K562 (cell line): ENCODE measurements at regions not wholly inside any gene's neighbourhood (a gene's known extent, or its start where the extent isn't known, plus 50 kb on each side); places are given as distances from the start of the nearest gene placed in this dataset.
"Not testable (repeated sequence)": the region's sequence is repeated elsewhere in the genome, so short reads cannot be mapped to it uniquely, and the experiment has no call there.

ENCODE experiments used
- ATAC-seq: fragments of 200-7000 bp; cut with Tn5 transposase; 3 replicates; pipeline ENCODE4 v1.9.1; 2020; ENCODE audit warnings: moderate library complexity
- BruUV-seq: library from RNA; stranded (reverse); fragments of 400-500 nt; replicated peaks from 2 replicates; lab custom pipeline; 2021; lab: Mats Ljungman, UMichigan
- CTCF ChIA-PET: fragments of 300-600 bp; formaldehyde crosslinking; extraction: SDS; loops from one replicate; lab custom pipeline; 2021; ENCODE audit warnings: low intra/inter-chr PET ratio; lab: Yijun Ruan, JAX
- POLR2A ChIA-PET: fragments of 300-600, 350-650 bp; sonication (Branson Sonifier 250); formaldehyde crosslinking; extraction: SDS; loops from one replicate; lab custom pipeline; 2021; ENCODE audit warnings: antibody characterized with exemption, inconsistent platforms; lab: Yijun Ruan, JAX
- DNase-seq, 4 experiments: peaks; one replicate each; pipeline versions ENCODE4 v3.0.0 to v3.0.0-alpha.2; 2011 to 2018; ENCODE audit warnings: low spot score in 3 of 4, mixed read lengths in 3 of 4; ENCODE audit errors: extremely low read depth in 1 of 4
- FAIRE-seq: peaks from 2 replicates; lab custom pipeline; 2011; peaks lifted over from hg19 to GRCh38; lab: Jason Lieb, UNC
- H2AFZ ChIP-seq: 2 replicates; pipeline ENCODE4 v1.6.0; 2011; ENCODE audit warnings: low read depth, low read length, control low read depth, inconsistent platforms
- H3K27ac ChIP-seq: fragments of 200-600 bp; 3 replicates; pipeline ENCODE4 v1.8.0; 2011; ENCODE audit warnings: low read depth, mild to moderate bottlenecking, control low read depth, inconsistent platforms, low read length, moderate library complexity, mixed read lengths; ENCODE audit errors: extremely low read depth
- H3K27me3 ChIP-seq, 2 experiments: fragments of 300-600 bp in 1 of 2; 2 replicates in 1 of 2; 3 replicates in 1 of 2; pipeline versions ENCODE4 v1.6.0 to v1.8.0; 2011; ENCODE audit warnings: inconsistent platforms in 2 of 2, low read length in 2 of 2, mild to moderate bottlenecking in 1 of 2, mixed read lengths in 1 of 2, moderate library complexity in 1 of 2; ENCODE audit not compliant: control insufficient read depth in 2 of 2, insufficient read depth in 2 of 2
- H3K36me3 ChIP-seq: fragments of 300-600 bp; 3 replicates; pipeline ENCODE4 v1.8.0; 2011; ENCODE audit warnings: mild to moderate bottlenecking, low read length, inconsistent platforms; ENCODE audit not compliant: control insufficient read depth, insufficient read depth
- H3K4me1 ChIP-seq, 2 experiments: fragments of 200-600 bp in 1 of 2; replicated peaks in 1 of 2; 2 replicates in 1 of 2; 3 replicates in 1 of 2; pipeline versions ENCODE4 v1.5.1 to v1.8.0; 2011; ENCODE audit warnings: inconsistent platforms in 2 of 2, low read length in 2 of 2, mild to moderate bottlenecking in 1 of 2, mixed read lengths in 1 of 2, moderate library complexity in 1 of 2; ENCODE audit not compliant: control insufficient read depth in 2 of 2, insufficient read depth in 2 of 2
- H3K4me2 ChIP-seq: 2 replicates; pipeline ENCODE4 v1.6.1; 2011; ENCODE audit warnings: low read length, control low read depth, inconsistent platforms, mixed read lengths; ENCODE audit not compliant: insufficient read depth
- H3K4me3 ChIP-seq: fragments of 200-600 bp; sonication (generic), shearing (Covaris generic); 2 replicates; pipeline ENCODE4 v1.5.1; 2016; ENCODE audit warnings: control low read depth, inconsistent platforms
- H3K79me2 ChIP-seq: fragments of 200-600 bp; 3 replicates; pipeline ENCODE4 v1.8.0; 2011; ENCODE audit warnings: low read length, inconsistent platforms; ENCODE audit not compliant: control insufficient read depth, insufficient read depth
- H3K9ac ChIP-seq, 2 experiments: 2 replicates each; pipeline versions ENCODE4 v1.6.0 to v1.6.1; 2011; ENCODE audit warnings: low read depth in 2 of 2, low read length in 2 of 2, control low read depth in 1 of 2, inconsistent platforms in 1 of 2, mild to moderate bottlenecking in 1 of 2, mixed read lengths in 1 of 2; ENCODE audit not compliant: insufficient read depth in 1 of 2
- H3K9me1 ChIP-seq: one replicate; pipeline ENCODE4 v1.6.0; 2011; ENCODE audit warnings: inconsistent platforms, mild to moderate bottlenecking, low read length, moderate library complexity; ENCODE audit not compliant: control insufficient read depth, insufficient read depth
- H3K9me3 ChIP-seq: replicated peaks from 2 replicates; pipeline ENCODE4 v1.5.1; 2011; ENCODE audit warnings: low read depth, low read length, inconsistent platforms; ENCODE audit not compliant: control insufficient read depth, insufficient read depth
- H4K20me1 ChIP-seq: replicated peaks from 2 replicates; pipeline ENCODE4 v1.6.1; 2011; ENCODE audit warnings: low read length, inconsistent platforms, mixed read lengths; ENCODE audit not compliant: control insufficient read depth, insufficient read depth
- ILF3 ChIP-seq: fragments of 450-650 bp; IDR thresholded peaks from 2 replicates; pipeline ENCODE4 v1.6.1; 2018; ENCODE audit warnings: antibody characterized with exemption, mild to moderate bottlenecking, moderate library complexity, borderline replicate concordance
- ZNF263 ChIP-seq: sonication (generic); formaldehyde crosslinking; IDR thresholded peaks from 2 replicates; pipeline ENCODE4 v1.8.0; 2022; ENCODE audit warnings: mild to moderate bottlenecking, missing genetic modification reagents, borderline replicate concordance
- WGBS: fragments of 100-300 bp; shearing (Covaris generic); methylation state at CpG from one replicate; pipeline ENCODE4 v1.1.6; 2016; ENCODE audit warnings: low coverage, mixed read lengths; ENCODE audit not compliant: insufficient coverage; ENCODE audit errors: missing lambda C conversion rate; 5-methylcytosine and 5-hydroxymethylcytosine counted together
- in situ Hi-C: fragments of 300-500 bp; cut with MboI; formaldehyde crosslinking; loops from 4 replicates; pipeline ENCODE4 v1.15.0; 2018; ENCODE audit warnings: inconsistent platforms, mixed read lengths
- intact Hi-C: fragments of 100-400 bp; cut with micrococcal nuclease; formaldehyde crosslinking; loops from 2 replicates; pipeline ENCODE4 v1.14.2; 2022

DNA sequence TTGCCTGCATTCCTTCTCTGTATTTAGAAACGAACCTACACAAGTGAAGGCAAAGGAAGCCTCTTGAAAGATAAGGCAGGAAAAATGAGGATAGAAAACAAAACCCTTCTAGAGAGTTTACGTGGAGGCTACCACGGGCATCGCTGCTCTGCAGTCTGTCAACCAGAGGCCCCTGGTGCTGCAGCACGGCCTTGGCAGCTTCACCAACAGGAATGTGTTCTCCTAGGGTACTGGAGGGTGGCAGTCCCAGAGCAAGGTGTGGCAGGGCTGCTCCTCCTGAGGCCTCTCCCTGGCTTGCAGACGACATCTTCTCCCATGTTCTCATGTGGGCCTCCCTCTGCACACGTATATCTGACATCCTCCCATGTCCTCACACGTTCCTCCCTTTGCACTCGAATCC is 57.6 kb upstream of the SAMD11 start:
- no peaks in the 10 kb centered on the region for H3K36me3 ChIP-seq
- FAIRE-seq (no peak), DNase-seq (no peak), ATAC-seq (no peak)
- intact Hi-C loops (no loop called here), in situ Hi-C loops (no loop called here)
- no peaks in the 10 kb centered on the region for H3K9me1 ChIP-seq
- no peaks in the 10 kb centered on the region for H3K9me3 ChIP-seq
- under 1% methylated on average over 9 of the region's 9 CpGs for WGBS
- ChIA-PET POLR2A (no interaction called here), CTCF (no interaction called here)
- no peaks in the 10 kb centered on the region for H4K20me1 ChIP-seq
- H3K79me2 ChIP-seq: no peaks in the 10 kb centered on the region
- TF ChIP-seq ILF3 (no peak), ZNF263 (CRISPR knock-in tag) (0 out of 2 replicates have a peak, but pooled peaks have one; percentile 77)
- no peak overlapping the region for H3K27ac ChIP-seq
- no peak overlapping the region for H3K4me2 ChIP-seq
- peaks cover 0 to 7% of the 10 kb centered on the region in 2 experiments; a peak in 3 of 5 replicates for H3K4me1 ChIP-seq
- H2AFZ ChIP-seq: no peak overlapping the region
- no peak overlapping the region for H3K4me3 ChIP-seq
- BruUV-seq: no TSS peak
- H3K27me3 ChIP-seq: peaks cover 19 to 49% of the 10 kb centered on the region in 2 experiments; a peak in 4 of 5 replicates
- peak overlapping the region in 1 of 2 experiments; percentile 28; a peak in 1 of 4 replicates for H3K9ac ChIP-seq

GRCh38 chr1:866631-867299 is 57.0 kb upstream of the SAMD11 start:
- H3K27ac ChIP-seq, CTCF ChIA-PET, H3K9me3 ChIP-seq, DNase-seq, H3K79me2 ChIP-seq, H3K9ac ChIP-seq, H4K20me1 ChIP-seq, in situ Hi-C loops, H3K36me3 ChIP-seq, H2AFZ ChIP-seq, POLR2A ChIA-PET, H3K4me1 ChIP-seq, H3K4me2 ChIP-seq, H3K9me1 ChIP-seq, FAIRE-seq, intact Hi-C loops, H3K4me3 ChIP-seq, BruUV-seq, ATAC-seq: not testable (repeated sequence)
- WGBS: 1% methylated on average over 30 of the region's 33 CpGs
- peak; percentile 93 for TF ChIP-seq ZNF263 (CRISPR knock-in tag)
- H3K27me3 ChIP-seq: peaks cover 19 to 48% of the 10 kb centered on the region in 2 experiments; a peak in 4 of 5 replicates

GRCh38 chr1:867550-867949 is 56.2 kb upstream of the SAMD11 start:
- 1% methylated on average over 4 of the region's 4 CpGs for WGBS
- H3K9me3 ChIP-seq, H3K9ac ChIP-seq, H3K36me3 ChIP-seq, H3K4me3 ChIP-seq, CTCF ChIA-PET, H3K27ac ChIP-seq, intact Hi-C loops, DNase-seq, POLR2A ChIA-PET, H4K20me1 ChIP-seq, H3K9me1 ChIP-seq, ATAC-seq, in situ Hi-C loops, FAIRE-seq, H3K4me1 ChIP-seq, BruUV-seq, H3K79me2 ChIP-seq, H2AFZ ChIP-seq, H3K4me2 ChIP-seq: not testable (repeated sequence)
- H3K27me3 ChIP-seq: peaks cover 19 to 41% of the 10 kb centered on the region in 2 experiments; a peak in 4 of 5 replicates
